Stimulated activated CD8-positive, alpha-beta memory T cell treated with anti-CD3 and anti-CD28 coated beads, Interleukin-12 subunit alpha, Interleukin-12 subunit beta, amount 100 ng/mL, for 24 hours (primary cell): ENCODE measurements at regions not wholly inside any gene's neighbourhood (a gene's known extent, or its start where the extent isn't known, plus 50 kb on each side); places are given as distances from the start of the nearest gene placed in this dataset.

Experiments
- DNase-seq: peaks from one replicate; pipeline ENCODE4 v3.0.0-alpha.2; 2020; ENCODE audit errors: extremely low read depth

GRCh38 chr13:22127277-22128164 is 456.6 kb downstream of the FGF9 start:
- DNase-seq, result no peak

- DNase-seq, result no peak
These were observed 457.9 kb downstream of the FGF9 start for GRCh38 chr13:22128441-22129408.

GRCh38 chr13:22130254-22130653 is 459.4 kb downstream of the FGF9 start:
- no peak for DNase-seq

GRCh38 chr13:22134261-22134660 is 463.4 kb downstream of the FGF9 start:
- no peak for DNase-seq

GRCh38 chr13:22135446-22135845 is 464.6 kb downstream of the FGF9 start:
- no peak for DNase-seq

GRCh38 chr13:22137361-22138050 is 466.6 kb downstream of the FGF9 start:
- DNase-seq, result no peak

GRCh38 chr13:22138947-22139346 is 468.1 kb downstream of the FGF9 start:
- DNase-seq, result no peak

GRCh38 chr13:22141716-22142115 is 470.8 kb downstream of the FGF9 start:
- no peak for DNase-seq

GRCh38 chr13:22143671-22144070 is 472.8 kb downstream of the FGF9 start:
- no peak for DNase-seq

- no peak for DNase-seq
These were observed 473.9 kb downstream of the FGF9 start for GRCh38 chr13:22144806-22145205.

- DNase-seq, result no peak
These were observed 477.3 kb downstream of the FGF9 start for GRCh38 chr13:22148187-22148586.

GRCh38 chr13:22152751-22153150 is 481.9 kb downstream of the FGF9 start:
- no peak for DNase-seq

GRCh38 chr13:22154041-22154440 is 483.2 kb downstream of the FGF9 start:
- DNase-seq, result no peak

GRCh38 chr13:22161871-22162270 is 491.0 kb downstream of the FGF9 start:
- no peak for DNase-seq

- DNase-seq, result no peak
These were observed 492.0 kb downstream of the FGF9 start for GRCh38 chr13:22162889-22163288.

- no peak for DNase-seq
These were observed 497.7 kb downstream of the FGF9 start for GRCh38 chr13:22168437-22169190.

GRCh38 chr13:22169473-22169872 is 498.6 kb downstream of the FGF9 start:
- DNase-seq, result no peak

- no peak for DNase-seq
These were observed 502.7 kb downstream of the FGF9 start for GRCh38 chr13:22173610-22174009.

GRCh38 chr13:22175241-22175640 is 504.4 kb downstream of the FGF9 start:
- no peak for DNase-seq

- DNase-seq, result no peak
These were observed 504.9 kb downstream of the FGF9 start for GRCh38 chr13:22175815-22176214.

GRCh38 chr13:22176968-22177520 is 506.2 kb downstream of the FGF9 start:
- DNase-seq, result no peak
